Peyer's patch (tissue), 4 donors: ENCODE measurements at regions not wholly inside any gene's neighbourhood (a gene's known extent, or its start where the extent isn't known, plus 50 kb on each side); places are given as distances from the start of the nearest gene placed in this dataset.

Experiments used
- DNase-seq, 3 donors: peaks; one replicate each; pipeline ENCODE4 v3.0.0-alpha.2; 2017 to 2019
- H3K27ac ChIP-seq, 4 donors: fragments of 200-600 bp; sonication (generic); one replicate each; pipeline ENCODE4 v1.5.1; 2016 to 2019
- H3K27me3 ChIP-seq, 2 donors: fragments of 200-600 bp; sonication (generic); one replicate each; pipeline ENCODE4 v1.5.1; 2019
- H3K36me3 ChIP-seq, 3 donors: fragments of 200-600 bp; sonication (generic); one replicate each; pipeline ENCODE4 v1.5.1; 2016 to 2019
- H3K4me1 ChIP-seq, 4 donors: fragments of 200-600 bp; sonication (generic); one replicate each; pipeline ENCODE4 v1.5.1; 2016 to 2019
- H3K4me3 ChIP-seq, 4 donors: fragments of 200-600 bp; sonication (generic); 1 replicate in 3 of 4; 2 replicates in 1 of 4; pipeline ENCODE4 v1.5.1; 2016 to 2019; ENCODE audit warnings: mild to moderate bottlenecking in 1 of 4
- H3K9me3 ChIP-seq, 4 donors: fragments of 200-600 bp; sonication (generic); one replicate each; pipeline ENCODE4 v1.5.1; 2016 to 2019; ENCODE audit warnings: mild to moderate bottlenecking in 1 of 4
- POLR2A ChIP-seq, 2 donors: fragments of 450-650 bp; IDR thresholded peaks; one replicate each; pipeline ENCODE4 v1.5.1; 2017; ENCODE audit warnings: antibody characterized with exemption in 2 of 2, mild to moderate bottlenecking in 2 of 2, moderate library complexity in 2 of 2
- TF ChIP-seq, protein P1 (sequence below), 6 experiments: fragments of 450-650 bp in 4 of 6; fragments of 200-600 bp in 2 of 6; sonication (generic) in 1 of 6; IDR thresholded peaks; one replicate each; pipeline ENCODE4 v1.5.1; 2017 to 2019; ENCODE audit warnings: antibody characterized with exemption in 6 of 6, mild to moderate bottlenecking in 3 of 6, moderate library complexity in 1 of 6

DNA sequence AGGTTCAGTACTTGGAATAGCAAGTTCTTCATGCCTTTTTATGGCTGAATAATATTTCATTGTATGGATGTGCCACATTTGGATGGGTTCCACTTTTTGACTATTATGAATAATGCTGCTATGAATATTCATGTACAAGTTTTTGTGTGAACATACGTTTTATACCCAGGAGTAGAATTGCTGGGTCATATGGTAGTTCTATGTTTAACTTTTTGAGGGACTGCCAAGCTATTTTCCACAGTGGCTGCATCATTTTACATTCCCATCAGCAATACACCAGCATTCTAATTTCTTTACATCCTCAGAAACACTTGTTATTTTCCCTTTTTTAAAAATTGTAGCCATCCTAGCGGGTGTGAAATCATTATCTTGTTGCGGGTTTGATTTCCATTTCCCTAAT is 76.0 kb upstream of the PRR20G start:
- Histone ChIP-seq H3K4me3 (no peak overlapping the region), H3K36me3 (no peaks in the 10 kb centered on the region), H3K27ac (no peak overlapping the region), H3K27me3 (no peaks in the 10 kb centered on the region), H3K9me3 (no peaks in the 10 kb centered on the region), H3K4me1 (no peaks in the 10 kb centered on the region)
- TF ChIP-seq POLR2A (IDR thresholded peaks at IDR 0.05): no peak
- TF ChIP-seq, protein P1, sequence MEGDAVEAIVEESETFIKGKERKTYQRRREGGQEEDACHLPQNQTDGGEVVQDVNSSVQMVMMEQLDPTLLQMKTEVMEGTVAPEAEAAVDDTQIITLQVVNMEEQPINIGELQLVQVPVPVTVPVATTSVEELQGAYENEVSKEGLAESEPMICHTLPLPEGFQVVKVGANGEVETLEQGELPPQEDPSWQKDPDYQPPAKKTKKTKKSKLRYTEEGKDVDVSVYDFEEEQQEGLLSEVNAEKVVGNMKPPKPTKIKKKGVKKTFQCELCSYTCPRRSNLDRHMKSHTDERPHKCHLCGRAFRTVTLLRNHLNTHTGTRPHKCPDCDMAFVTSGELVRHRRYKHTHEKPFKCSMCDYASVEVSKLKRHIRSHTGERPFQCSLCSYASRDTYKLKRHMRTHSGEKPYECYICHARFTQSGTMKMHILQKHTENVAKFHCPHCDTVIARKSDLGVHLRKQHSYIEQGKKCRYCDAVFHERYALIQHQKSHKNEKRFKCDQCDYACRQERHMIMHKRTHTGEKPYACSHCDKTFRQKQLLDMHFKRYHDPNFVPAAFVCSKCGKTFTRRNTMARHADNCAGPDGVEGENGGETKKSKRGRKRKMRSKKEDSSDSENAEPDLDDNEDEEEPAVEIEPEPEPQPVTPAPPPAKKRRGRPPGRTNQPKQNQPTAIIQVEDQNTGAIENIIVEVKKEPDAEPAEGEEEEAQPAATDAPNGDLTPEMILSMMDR (IDR thresholded peaks at IDR 0.05): no peak
- no peak for DNase-seq

DNA sequence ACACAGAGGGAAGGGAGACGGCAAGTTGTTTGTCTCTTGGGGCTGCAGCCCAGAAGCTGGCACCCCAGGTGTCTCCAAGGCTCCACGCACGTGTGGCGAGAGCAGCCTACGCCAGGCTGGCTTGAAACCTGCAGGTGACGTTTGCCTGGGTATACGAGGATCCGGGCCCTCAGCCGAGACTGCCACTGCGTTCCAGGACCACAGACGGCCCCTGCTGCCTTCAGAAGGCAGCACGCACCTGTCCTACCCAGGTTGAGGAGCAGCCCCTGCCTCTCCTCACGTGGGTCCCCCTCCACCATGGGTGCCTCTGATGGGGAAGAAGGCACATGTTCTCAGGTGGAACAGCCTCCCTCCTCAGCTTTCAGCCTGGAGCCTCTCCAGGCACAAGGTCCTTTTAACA is 75.3 kb upstream of the PRR20G start:
- Histone ChIP-seq H3K36me3 (no peaks in the 10 kb centered on the region), H3K4me3 (no peak overlapping the region), H3K27ac (no peak overlapping the region), H3K27me3 (no peaks in the 10 kb centered on the region), H3K4me1 (no peaks in the 10 kb centered on the region), H3K9me3 (no peaks in the 10 kb centered on the region)
- DNase-seq: no peak
- no peak for TF ChIP-seq POLR2A (IDR thresholded peaks at IDR 0.05)
- TF ChIP-seq, protein P1 (IDR thresholded peaks at IDR 0.05): no peak

DNA sequence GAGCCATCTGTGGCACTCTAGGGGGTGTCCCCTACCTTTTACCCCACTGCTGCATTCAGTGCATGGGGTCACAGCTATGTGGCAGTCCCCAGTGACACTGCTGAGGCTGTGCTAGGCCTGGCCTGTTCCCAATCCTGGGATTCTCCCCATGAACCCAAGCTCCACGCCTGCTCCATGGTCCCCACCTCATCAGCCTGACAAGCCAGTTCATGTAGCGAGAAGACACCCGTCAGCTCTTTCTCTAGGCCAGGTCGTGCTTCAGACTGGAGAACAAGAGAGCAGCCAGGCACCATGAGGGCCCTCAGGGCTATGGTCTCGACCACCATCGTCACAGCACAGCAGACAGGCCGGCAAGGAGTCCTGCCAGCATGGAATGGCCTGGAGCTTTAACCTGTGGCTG is 72.8 kb upstream of the PRR20G start:
- H3K27ac ChIP-seq: no peak overlapping the region
- H3K4me1 ChIP-seq: no peaks in the 10 kb centered on the region
- TF ChIP-seq, protein P1 (IDR thresholded peaks at IDR 0.05): no peak
- TF ChIP-seq POLR2A (IDR thresholded peaks at IDR 0.05): no peak
- peaks cover 0 to 8% (median 0%) of the 10 kb centered on the region in 4 donors for H3K9me3 ChIP-seq
- no peaks in the 10 kb centered on the region for H3K36me3 ChIP-seq
- H3K27me3 ChIP-seq: no peaks in the 10 kb centered on the region
- no peak overlapping the region for H3K4me3 ChIP-seq
- no peak for DNase-seq

DNA sequence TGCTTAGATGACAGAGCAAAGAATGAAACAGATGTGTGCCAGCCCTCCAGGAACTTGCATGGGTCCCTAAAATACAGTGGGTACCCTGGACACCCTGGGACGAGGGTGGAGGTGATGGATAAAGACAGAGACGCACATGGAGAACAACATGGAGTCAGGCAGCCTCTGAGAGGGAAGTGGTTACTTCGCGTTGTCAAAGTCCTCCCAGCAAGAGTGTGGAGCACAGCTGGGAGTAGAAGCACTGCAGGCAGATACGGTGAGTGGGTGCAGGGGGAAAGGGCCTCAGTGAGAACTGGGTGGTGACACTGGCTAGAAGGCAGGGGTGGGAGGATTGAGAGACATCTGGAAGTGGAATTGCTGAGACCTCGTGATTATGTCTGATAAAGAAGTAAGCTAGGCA is 70.8 kb upstream of the PRR20G start:
- no peaks in the 10 kb centered on the region for H3K4me1 ChIP-seq
- TF ChIP-seq POLR2A (IDR thresholded peaks at IDR 0.05): no peak
- TF ChIP-seq, protein P1 (IDR thresholded peaks at IDR 0.05): no peak
- DNase-seq: peak in 1 of 3 donors; percentile 42
- peaks cover 0 to 10% (median 0%) of the 10 kb centered on the region in 4 donors for H3K9me3 ChIP-seq
- H3K4me3 ChIP-seq: no peak overlapping the region
- no peak overlapping the region for H3K27ac ChIP-seq
- no peaks in the 10 kb centered on the region for H3K27me3 ChIP-seq
- no peaks in the 10 kb centered on the region for H3K36me3 ChIP-seq

DNA sequence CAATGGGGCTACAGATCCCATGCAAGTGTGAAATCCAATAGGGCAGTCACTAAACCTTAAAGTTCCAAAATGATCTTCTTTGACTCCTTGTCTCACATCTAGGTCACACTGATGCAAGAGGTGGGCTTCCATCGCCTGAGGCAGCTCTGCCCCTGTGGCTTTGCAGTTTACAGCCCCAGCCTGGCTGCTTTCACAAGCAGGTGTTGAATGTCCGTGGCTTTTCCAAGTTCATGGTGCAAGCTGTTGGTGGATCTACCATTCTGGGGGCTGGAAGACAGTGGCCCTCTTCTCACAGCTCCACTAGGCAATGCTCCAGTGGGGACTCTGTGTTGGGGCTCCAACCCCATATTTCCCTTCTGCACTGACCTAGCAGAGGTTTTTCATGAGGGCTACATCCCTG is 68.5 kb upstream of the PRR20G start:
- no peaks in the 10 kb centered on the region for H3K36me3 ChIP-seq
- H3K27me3 ChIP-seq: no peaks in the 10 kb centered on the region
- TF ChIP-seq POLR2A (IDR thresholded peaks at IDR 0.05): no peak
- TF ChIP-seq, protein P1 (IDR thresholded peaks at IDR 0.05): no peak
- DNase-seq: no peak
- H3K4me1 ChIP-seq: no peaks in the 10 kb centered on the region
- H3K27ac ChIP-seq: no peak overlapping the region
- H3K9me3 ChIP-seq: peaks cover 0 to 10% (median 0%) of the 10 kb centered on the region in 4 donors
- H3K4me3 ChIP-seq: no peak overlapping the region

DNA sequence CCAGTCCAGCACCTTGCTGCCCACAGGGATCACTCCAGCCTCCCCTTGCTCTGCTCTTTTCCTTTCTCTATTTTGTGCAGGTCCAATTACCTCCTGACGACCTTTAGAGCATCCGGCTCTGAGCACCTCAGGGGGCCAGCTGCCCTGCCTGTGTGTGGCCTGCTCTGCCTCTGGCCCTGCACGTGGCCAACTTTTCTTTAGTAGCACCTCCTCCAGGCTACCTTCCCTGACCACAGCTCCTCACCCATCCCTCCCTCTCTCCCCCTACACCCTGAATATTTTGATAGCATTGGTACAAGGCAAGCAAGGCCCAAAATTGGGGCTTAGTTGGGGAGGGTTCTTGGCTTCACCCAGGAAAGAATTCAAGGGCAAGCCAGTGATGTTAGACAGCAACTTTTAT is 66.9 kb upstream of the PRR20G start:
- peaks cover 0 to 10% (median 0%) of the 10 kb centered on the region in 4 donors for H3K9me3 ChIP-seq
- H3K36me3 ChIP-seq: no peaks in the 10 kb centered on the region
- no peaks in the 10 kb centered on the region for H3K27me3 ChIP-seq
- no peak overlapping the region for H3K4me3 ChIP-seq
- no peaks in the 10 kb centered on the region for H3K4me1 ChIP-seq
- no peak for DNase-seq
- TF ChIP-seq, protein P1 (IDR thresholded peaks at IDR 0.05): no peak
- TF ChIP-seq POLR2A (IDR thresholded peaks at IDR 0.05): no peak
- H3K27ac ChIP-seq: no peak overlapping the region
